PC-9 (cell line): ENCODE measurements at regions not wholly inside any gene's neighbourhood (a gene's known extent, or its start where the extent isn't known, plus 50 kb on each side); places are given as distances from the start of the nearest gene placed in this dataset.
A peak's percentile ranks its signal among the peaks of the same experiment; 100 is the strongest.

Source experiments
- BruUV-seq: library from RNA; stranded (reverse); fragments of 400-500 nt; replicated peaks from 2 replicates; lab custom pipeline; 2021; lab: Mats Ljungman, UMichigan
- CTCF ChIA-PET: fragments of 300-600 bp; sonication (Branson Sonifier 250); formaldehyde crosslinking; loops from one replicate; lab custom pipeline; 2022; ENCODE audit warnings: antibody characterized with exemption; lab: Charles Lee
- POLR2A ChIA-PET: fragments of 300-600 bp; sonication (Branson Sonifier 250); formaldehyde crosslinking; loops from one replicate; lab custom pipeline; 2022; ENCODE audit warnings: antibody characterized with exemption; ENCODE audit not compliant: unreplicated experiment; lab: Charles Lee
- DNase-seq, 2 experiments: peaks; one replicate each; pipeline versions ENCODE4 v3.0.0 to v3.0.0-alpha.2; 2015 to 2022; ENCODE audit warnings: mixed read lengths in 1 of 2
- H2AFZ ChIP-seq: fragments of 200-600 bp; sonication (generic); 2 replicates; pipeline ENCODE4 v1.8.1; 2017; ENCODE audit warnings: antibody characterized with exemption
- H3F3A ChIP-seq: fragments of 200-600 bp; sonication (generic); 2 replicates; pipeline ENCODE4 v1.8.1; 2017; ENCODE audit warnings: antibody characterized with exemption, mild to moderate bottlenecking, low read depth; ENCODE audit not compliant: insufficient read depth
- H3K27ac ChIP-seq: fragments of 200-600 bp; sonication (generic); 2 replicates; pipeline ENCODE4 v1.6.1; 2016; ENCODE audit warnings: mixed run types
- H3K27me3 ChIP-seq: fragments of 200-600 bp; sonication (generic); 2 replicates; pipeline ENCODE4 v1.6.1; 2016; ENCODE audit warnings: low read depth, mixed run types; ENCODE audit not compliant: insufficient read depth
- H3K36me3 ChIP-seq: fragments of 200-600 bp; sonication (generic); 2 replicates; pipeline ENCODE4 v1.6.1; 2016; ENCODE audit warnings: low read depth, mixed run types
- H3K4me1 ChIP-seq: fragments of 200-600 bp; sonication (generic); replicated peaks from 2 replicates; pipeline ENCODE4 v1.6.1; 2016; ENCODE audit warnings: mixed run types; ENCODE audit not compliant: insufficient read depth
- H3K4me2 ChIP-seq: fragments of 200-600 bp; sonication (generic); 2 replicates; pipeline ENCODE4 v1.6.1; 2017; ENCODE audit warnings: mixed run types
- H3K4me3 ChIP-seq: fragments of 200-600 bp; sonication (generic); 2 replicates; pipeline ENCODE4 v1.6.1; 2016; ENCODE audit warnings: mixed run types
- H3K79me2 ChIP-seq: fragments of 200-600 bp; sonication (generic); 2 replicates; pipeline ENCODE4 v1.6.1; 2017; ENCODE audit warnings: low read depth, mixed run types
- H3K9me2 ChIP-seq: fragments of 200-600 bp; sonication (generic); 2 replicates; pipeline ENCODE4 v1.8.1; 2017; ENCODE audit warnings: mild to moderate bottlenecking; ENCODE audit not compliant: insufficient read depth
- H3K9me3 ChIP-seq: fragments of 200-600 bp; sonication (generic); 2 replicates; pipeline ENCODE4 v1.8.1; 2016; ENCODE audit warnings: low read depth; ENCODE audit not compliant: insufficient read depth
- H4K20me1 ChIP-seq: fragments of 200-600 bp; sonication (generic); 2 replicates; pipeline ENCODE4 v1.8.1; 2017; ENCODE audit not compliant: insufficient read depth
- CTCF ChIP-seq: fragments of 200-600 bp; sonication (generic); conservative IDR thresholded peaks from 2 replicates; pipeline ENCODE4 v1.6.1; 2017; ENCODE audit warnings: mixed run types, antibody characterized with exemption, mild to moderate bottlenecking, moderate library complexity
- EZH2 ChIP-seq: fragments of 200-600 bp; sonication (generic); IDR thresholded peaks from 2 replicates; pipeline ENCODE4 v1.8.0; 2017; ENCODE audit warnings: antibody characterized with exemption, low read depth
- intact Hi-C: fragments of 100-400 bp; cut with micrococcal nuclease; formaldehyde crosslinking; loops from one replicate; pipeline ENCODE4 v1.10.0; 2022; ENCODE audit not compliant: unreplicated experiment

- no peaks in the 10 kb centered on the region for H3K9me2 ChIP-seq
- H3K9me3 ChIP-seq = no peaks in the 10 kb centered on the region
- H3K4me1 ChIP-seq = peaks cover 25% of the 10 kb centered on the region
- CTCF ChIA-PET = no interaction called here
- 0 out of 2 replicates have a peak, but pooled peaks cover 5% of the 10 kb centered on the region for H3F3A ChIP-seq
- H3K79me2 ChIP-seq = no peaks in the 10 kb centered on the region
- no peaks in the 10 kb centered on the region for H4K20me1 ChIP-seq
- intact Hi-C loops = loop anchor here (10.0 kb wide), 1 partner anchor 1767 kb away; no protein-coding TSS in a partner anchor
- BruUV-seq = no TSS peak
- H3K36me3 ChIP-seq = no peaks in the 10 kb centered on the region
- H3K4me3 ChIP-seq = no peak overlapping the region
- H2AFZ ChIP-seq = no peak overlapping the region; the same call in 1 of the 2 replicates
- DNase-seq = peak in 1 of 2 experiments; percentile 61
- H3K27me3 ChIP-seq = no peaks in the 10 kb centered on the region
- POLR2A ChIA-PET = no interaction called here
- peak overlapping the region; percentile 53; the same call in 1 of the 2 replicates for H3K27ac ChIP-seq
- no peak for TF ChIP-seq CTCF
- peak overlapping the region; percentile 53 for H3K4me2 ChIP-seq
Measured at GRCh38 chr6:81981812-81982211, 229.3 kb upstream of the TENT5A start.

- Histone ChIP-seq H3K4me3 (no peak overlapping the region), H3K27ac (no peak overlapping the region), H4K20me1 (no peaks in the 10 kb centered on the region), H2AFZ (no peak overlapping the region), H3K27me3 (no peaks in the 10 kb centered on the region), H3K9me2 (no peaks in the 10 kb centered on the region), H3K4me1 (peaks cover 13% of the 10 kb centered on the region), H3K36me3 (no peaks in the 10 kb centered on the region), H3K4me2 (no peak overlapping the region), H3K9me3 (no peaks in the 10 kb centered on the region), H3F3A (0 out of 2 replicates have a peak, but pooled peaks cover 5% of the 10 kb centered on the region), H3K79me2 (no peaks in the 10 kb centered on the region)
- DNase-seq = no peak
- no TSS peak for BruUV-seq
- ChIA-PET CTCF (interaction anchor here (0.7 kb wide), 1 partner anchor 26 kb away, joined by 3 read pairs; no protein-coding TSS in a partner anchor), POLR2A (no interaction called here)
- intact Hi-C loops = loop anchor here (10.0 kb wide), 1 partner anchor 1765 kb away; no protein-coding TSS in a partner anchor
- TF ChIP-seq CTCF (no peak), EZH2 (no peak)
Measured at GRCh38 chr6:81979767-81980166, 227.3 kb upstream of the TENT5A start.

- no peak overlapping the region for H3K4me3 ChIP-seq
- no peaks in the 10 kb centered on the region for H3K79me2 ChIP-seq
- intact Hi-C loops = no loop called here
- CTCF ChIA-PET = interaction anchor here (0.7 kb wide), 1 partner anchor 26 kb away, joined by 3 read pairs; no protein-coding TSS in a partner anchor
- no peaks in the 10 kb centered on the region for H3K9me3 ChIP-seq
- DNase-seq = no peak
- H3F3A ChIP-seq = 0 out of 2 replicates have a peak, but pooled peaks cover 5% of the 10 kb centered on the region
- TF ChIP-seq CTCF = no peak
- TF ChIP-seq EZH2 = no peak
- no TSS peak for BruUV-seq
- H3K4me2 ChIP-seq = no peak overlapping the region
- H3K27me3 ChIP-seq = no peaks in the 10 kb centered on the region
- H4K20me1 ChIP-seq = no peaks in the 10 kb centered on the region
- H2AFZ ChIP-seq = no peak overlapping the region
- H3K4me1 ChIP-seq = peaks cover 11% of the 10 kb centered on the region
- no peak overlapping the region for H3K27ac ChIP-seq
- no peaks in the 10 kb centered on the region for H3K36me3 ChIP-seq
- POLR2A ChIA-PET = no interaction called here
- H3K9me2 ChIP-seq = no peaks in the 10 kb centered on the region
Measured at GRCh38 chr6:81979329-81979728, 226.8 kb upstream of the TENT5A start.
